Vagina (tissue), 2 donors: ENCODE measurements at regions not wholly inside any gene's neighbourhood (a gene's known extent, or its start where the extent isn't known, plus 50 kb on each side); places are given as distances from the start of the nearest gene placed in this dataset.

Experiments
- DNase-seq, 2 donors: peaks; one replicate each; pipeline ENCODE4 v3.0.0-alpha.2; 2017; ENCODE audit errors: extremely low spot score in 2 of 2
- H3K27ac ChIP-seq: fragments of 200-600 bp; sonication (generic); one replicate; pipeline ENCODE4 v1.5.1; 2019
- H3K27me3 ChIP-seq: fragments of 200-600 bp; sonication (generic); one replicate; pipeline ENCODE4 v1.5.1; 2019
- H3K36me3 ChIP-seq, 2 donors: fragments of 200-600 bp; sonication (generic); one replicate each; pipeline ENCODE4 v1.5.1; 2017 to 2019
- H3K4me1 ChIP-seq: fragments of 200-600 bp; sonication (generic); one replicate; pipeline ENCODE4 v1.5.1; 2019
- H3K4me3 ChIP-seq, 2 donors: fragments of 200-600 bp; sonication (generic); 1 replicate in 1 of 2; 2 replicates in 1 of 2; pipeline ENCODE4 v1.5.1; 2016 to 2019
- H3K9me3 ChIP-seq: fragments of 200-600 bp; sonication (generic); one replicate; pipeline ENCODE4 v1.5.1; 2019
- CTCF ChIP-seq, 3 experiments: fragments of 450-650 bp in 2 of 3; fragments of 200-600 bp in 1 of 3; sonication (generic) in 1 of 3; IDR thresholded peaks; one replicate each; pipeline ENCODE4 v1.5.1; 2017 to 2019; ENCODE audit warnings: antibody characterized with exemption in 3 of 3, mild to moderate bottlenecking in 2 of 3, moderate library complexity in 2 of 3
- POLR2A ChIP-seq, 2 donors: fragments of 450-650 bp; IDR thresholded peaks; one replicate each; pipeline ENCODE4 v1.6.1; 2017; ENCODE audit warnings: antibody characterized with exemption in 2 of 2, mild to moderate bottlenecking in 2 of 2, moderate library complexity in 2 of 2
- POLR2AphosphoS5 ChIP-seq, 2 donors: sonication (generic); formaldehyde crosslinking; IDR thresholded peaks; one replicate each; pipeline ENCODE4 v1.9.0; 2017; ENCODE audit warnings: antibody characterized with exemption in 2 of 2, mild to moderate bottlenecking in 2 of 2, low read depth in 1 of 2; ENCODE audit not compliant: insufficient read depth in 1 of 2
- intact Hi-C: fragments of 100-400 bp; cut with DNase I; formaldehyde crosslinking; loops from one replicate; pipeline ENCODE4 v1.15.1; 2023

- H3K36me3 ChIP-seq, result no peaks in the 10 kb centered on the region
- intact Hi-C loops, result no loop called here
- no peak for DNase-seq
- H3K4me1 ChIP-seq, result no peaks in the 10 kb centered on the region
- no peaks in the 10 kb centered on the region for H3K27me3 ChIP-seq
- H3K4me3 ChIP-seq, result no peak overlapping the region
- no peak overlapping the region for H3K27ac ChIP-seq
- TF ChIP-seq CTCF (IDR thresholded peaks at IDR 0.05) (no peak), POLR2A (IDR thresholded peaks at IDR 0.05) (no peak), POLR2AphosphoS5 (IDR thresholded peaks at IDR 0.05; ENCODE audit: insufficient read depth in 1 of 2, low read depth in 1 of 2) (no peak)
- H3K9me3 ChIP-seq, result no peaks in the 10 kb centered on the region
Observed at GRCh38 chr10:130491011-130491692, 355.0 kb downstream of the GLRX3 start.

DNA sequence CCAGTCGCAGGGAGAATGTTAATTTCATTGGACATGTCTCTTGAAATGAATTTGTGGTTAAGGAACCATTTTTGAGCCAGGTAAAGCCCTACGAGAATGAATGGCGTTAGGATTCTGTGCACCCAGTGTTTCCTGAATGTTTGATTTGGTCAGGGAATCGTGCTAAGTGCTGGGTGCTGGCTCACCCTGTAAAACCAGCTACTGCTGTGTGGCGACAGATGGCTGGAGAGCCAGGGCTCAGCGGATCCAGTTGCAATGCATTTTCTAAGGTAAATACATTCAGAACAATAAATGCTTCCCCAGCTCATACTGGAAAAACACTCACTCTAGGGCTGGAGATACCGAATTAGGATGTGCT is 355.5 kb downstream of the GLRX3 start:
- intact Hi-C loops, result no loop called here
- no peak for DNase-seq

DNA sequence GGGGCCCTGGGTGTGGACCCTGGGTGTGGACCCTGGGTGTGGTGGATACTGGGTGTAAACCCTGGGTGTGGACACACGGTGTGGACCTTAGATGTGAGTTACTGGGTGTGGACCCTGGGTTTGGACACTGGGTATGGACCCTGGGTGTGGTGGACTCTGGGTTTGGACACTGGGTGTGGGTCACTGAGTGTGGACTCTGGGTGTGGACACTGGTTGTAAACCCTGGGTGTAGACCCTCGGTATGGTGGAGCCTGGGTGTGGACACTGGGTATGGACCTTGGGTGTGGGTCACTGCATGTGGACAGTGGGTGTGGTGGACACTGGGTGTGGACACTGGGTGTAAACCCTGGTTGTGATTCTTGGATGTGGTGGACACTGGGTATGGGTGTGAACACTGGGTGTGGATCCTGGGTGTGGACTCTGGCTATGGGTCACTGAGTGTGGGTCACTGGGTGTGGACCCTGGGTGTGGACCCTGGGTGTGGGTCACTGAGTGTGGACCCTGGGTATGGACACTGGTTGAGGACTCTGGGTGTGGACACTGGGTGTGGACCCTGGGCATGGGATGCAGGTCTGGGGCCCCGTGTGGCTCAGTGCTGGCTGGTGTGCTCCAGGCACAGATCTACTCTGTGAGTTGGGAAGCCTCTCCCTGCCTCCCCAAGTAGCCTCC is 356.2 kb downstream of the GLRX3 start:
- TF ChIP-seq POLR2A (IDR thresholded peaks at IDR 0.05) (no peak), POLR2AphosphoS5 (IDR thresholded peaks at IDR 0.05; ENCODE audit: insufficient read depth in 1 of 2, low read depth in 1 of 2) (no peak), CTCF (IDR thresholded peaks at IDR 0.05) (no peak)
- no peak for DNase-seq
- no peaks in the 10 kb centered on the region for H3K27me3 ChIP-seq
- intact Hi-C loops, result no loop called here
- H3K4me3 ChIP-seq, result no peak overlapping the region
- H3K4me1 ChIP-seq, result no peaks in the 10 kb centered on the region
- no peaks in the 10 kb centered on the region for H3K36me3 ChIP-seq
- H3K9me3 ChIP-seq, result no peaks in the 10 kb centered on the region
- no peak overlapping the region for H3K27ac ChIP-seq

More for the DNA sequence above, 355.5 kb downstream of the GLRX3 start:
- Histone ChIP-seq H3K4me3 (no peak overlapping the region), H3K27me3 (no peaks in the 10 kb centered on the region), H3K9me3 (no peaks in the 10 kb centered on the region), H3K36me3 (no peaks in the 10 kb centered on the region), H3K27ac (no peak overlapping the region), H3K4me1 (no peaks in the 10 kb centered on the region)
- TF ChIP-seq CTCF (IDR thresholded peaks at IDR 0.05), result no peak
- TF ChIP-seq POLR2A (IDR thresholded peaks at IDR 0.05), result no peak
- TF ChIP-seq POLR2AphosphoS5 (IDR thresholded peaks at IDR 0.05; ENCODE audit: insufficient read depth in 1 of 2, low read depth in 1 of 2), result no peak

- no peaks in the 10 kb centered on the region for H3K27me3 ChIP-seq
- no peaks in the 10 kb centered on the region for H3K9me3 ChIP-seq
- DNase-seq, result no peak
- TF ChIP-seq CTCF (IDR thresholded peaks at IDR 0.05) (no peak), POLR2AphosphoS5 (IDR thresholded peaks at IDR 0.05; ENCODE audit: insufficient read depth in 1 of 2, low read depth in 1 of 2) (no peak), POLR2A (IDR thresholded peaks at IDR 0.05) (no peak)
- H3K27ac ChIP-seq, result no peak overlapping the region
- intact Hi-C loops, result no loop called here
- no peaks in the 10 kb centered on the region for H3K4me1 ChIP-seq
- H3K36me3 ChIP-seq, result no peaks in the 10 kb centered on the region
- no peak overlapping the region for H3K4me3 ChIP-seq
Observed at GRCh38 chr10:130493021-130493420, 356.8 kb downstream of the GLRX3 start.
